SH-SY5Y (cell line): ENCODE measurements at regions not wholly inside any gene's neighbourhood (a gene's known extent, or its start where the extent isn't known, plus 50 kb on each side); places are given as distances from the start of the nearest gene placed in this dataset.

ENCODE experiments used
- GATA2 ChIP-seq: IDR thresholded peaks from 2 replicates; pipeline ENCODE4 v1.6.1; 2011; ENCODE audit warnings: mild to moderate bottlenecking, low read depth, low read length
- GATA3 ChIP-seq: IDR thresholded peaks from 2 replicates; pipeline ENCODE4 v1.6.1; 2011; ENCODE audit warnings: low read depth, mild to moderate bottlenecking, low read length, moderate library complexity

DNA sequence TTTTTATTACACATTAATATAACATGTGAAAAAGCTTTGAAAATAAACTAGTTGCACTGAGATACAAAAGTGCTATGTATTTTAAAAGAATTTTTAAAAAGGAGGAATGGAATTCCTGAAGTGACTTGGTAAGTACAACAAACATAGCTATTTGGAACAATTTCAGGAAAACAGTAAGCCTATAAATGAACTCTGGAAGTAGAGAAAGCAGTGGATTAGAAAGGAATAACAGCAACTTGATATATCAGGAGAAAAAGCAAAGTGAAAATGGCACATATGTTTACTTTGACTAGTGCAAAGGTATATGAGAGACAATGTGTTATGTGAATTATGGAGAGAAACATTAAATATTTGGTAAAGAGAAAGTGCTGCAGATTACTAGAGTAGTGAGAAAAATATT is 811.7 kb downstream of the C12orf50 start:
- TF ChIP-seq GATA2, result no peak
- no peak for TF ChIP-seq GATA3
